SK-N-SH (cell line): ENCODE measurements at regions not wholly inside any gene's neighbourhood (a gene's known extent, or its start where the extent isn't known, plus 50 kb on each side); places are given as distances from the start of the nearest gene placed in this dataset.

Experiments used
- CTCF ChIA-PET: fragments of 300-600, 350-600 bp; formaldehyde crosslinking; extraction: SDS; loops from one replicate; lab custom pipeline; 2021; lab: Yijun Ruan, JAX
- POLR2A ChIA-PET: fragments of 350-600 bp; sonication (Branson Sonifier 250); formaldehyde crosslinking; extraction: SDS; loops from one replicate; lab custom pipeline; 2020; ENCODE audit warnings: antibody characterized with exemption, inconsistent platforms; lab: Yijun Ruan, JAX
- DNase-seq: peaks from one replicate; pipeline ENCODE4 v3.0.0; 2012
- H2AFZ ChIP-seq: fragments of 200-600 bp; sonication (generic); 2 replicates; pipeline ENCODE4 v1.8.1; 2016; ENCODE audit warnings: antibody characterized with exemption, mild to moderate bottlenecking, low read depth
- H3F3A ChIP-seq: fragments of 200-600 bp; sonication (generic); replicated peaks from 2 replicates; pipeline ENCODE3; 2016; ENCODE audit warnings: antibody characterized with exemption, mild to moderate bottlenecking; ENCODE audit not compliant: insufficient read depth
- H3K27ac ChIP-seq, 2 experiments: fragments of 200-500 bp in 1 of 2; fragments of 200-600 bp in 1 of 2; sonication (Bioruptor generic) in 1 of 2; sonication (generic), shearing (Covaris generic) in 1 of 2; 2 replicates each; pipeline versions ENCODE4 v1.5.1 to v1.6.1; 2014 to 2016; ENCODE audit warnings: low read depth in 2 of 2, inconsistent platforms in 1 of 2, low read length in 1 of 2, mild to moderate bottlenecking in 1 of 2, mixed read lengths in 1 of 2
- H3K27me3 ChIP-seq: fragments of 200-600 bp; sonication (generic), shearing (Covaris generic); 2 replicates; pipeline ENCODE4 v1.6.1; 2016; ENCODE audit warnings: mixed run types; ENCODE audit not compliant: insufficient read depth
- H3K36me3 ChIP-seq, 2 experiments: fragments of 200-500 bp in 1 of 2; fragments of 200-600 bp in 1 of 2; sonication (Bioruptor generic) in 1 of 2; sonication (generic) in 1 of 2; replicated peaks in 1 of 2; 2 replicates each; pipeline versions ENCODE3 to v1.5.1; 2014 to 2016; ENCODE audit warnings: low read length in 1 of 2, mild to moderate bottlenecking in 1 of 2; ENCODE audit not compliant: insufficient read depth in 2 of 2, control insufficient read depth in 1 of 2
- H3K4me1 ChIP-seq, 2 experiments: fragments of 200-500 bp in 1 of 2; fragments of 200-600 bp in 1 of 2; sonication (Bioruptor generic) in 1 of 2; sonication (generic), shearing (Covaris generic) in 1 of 2; 2 replicates each; pipeline versions ENCODE4 v1.5.1 to v1.6.1; 2014 to 2016; ENCODE audit warnings: low read depth in 1 of 2, low read length in 1 of 2, mixed run types in 1 of 2; ENCODE audit not compliant: insufficient read depth in 2 of 2, control insufficient read depth in 1 of 2
- H3K4me2 ChIP-seq: fragments of 200-600 bp; sonication (generic), shearing (Covaris generic); 2 replicates; pipeline ENCODE4 v1.6.1; 2017; ENCODE audit warnings: mixed run types
- H3K4me3 ChIP-seq, 2 experiments: fragments of 200-500 bp in 1 of 2; fragments of 200-600 bp in 1 of 2; sonication (Bioruptor generic) in 1 of 2; sonication (generic), shearing (Covaris generic) in 1 of 2; 2 replicates each; pipeline versions ENCODE4 v1.5.1 to v1.8.1; 2014 to 2016; ENCODE audit warnings: low read depth in 2 of 2, inconsistent platforms in 1 of 2, low read length in 1 of 2, mild to moderate bottlenecking in 1 of 2, mixed read lengths in 1 of 2, moderate library complexity in 1 of 2
- H3K79me2 ChIP-seq: fragments of 200-600 bp; sonication (generic); 2 replicates; pipeline ENCODE4 v1.8.1; 2017; ENCODE audit warnings: mild to moderate bottlenecking; ENCODE audit not compliant: insufficient read depth
- H3K9ac ChIP-seq: fragments of 200-600 bp; sonication (generic); 2 replicates; pipeline ENCODE4 v1.6.1; 2017; ENCODE audit warnings: mixed run types
- H3K9me2 ChIP-seq: fragments of 200-600 bp; sonication (generic); 2 replicates; pipeline ENCODE4 v1.6.1; 2017; ENCODE audit warnings: mixed run types
- H3K9me3 ChIP-seq: fragments of 200-600 bp; sonication (generic); 2 replicates; pipeline ENCODE4 v1.6.1; 2017; ENCODE audit warnings: mixed run types, mild to moderate bottlenecking, moderate library complexity
- H4K20me1 ChIP-seq: fragments of 200-600 bp; sonication (generic); 2 replicates; pipeline ENCODE4 v1.6.1; 2017; ENCODE audit warnings: mild to moderate bottlenecking, mixed run types; ENCODE audit not compliant: insufficient read depth
- ELF1 ChIP-seq: IDR thresholded peaks from 2 replicates; pipeline ENCODE4 v1.4.0; 2012
- EP300 ChIP-seq, 2 experiments: IDR thresholded peaks; 2 replicates each; pipeline versions ENCODE4 v1.4.0 to v1.6.1; 2012; ENCODE audit warnings: borderline replicate concordance in 1 of 2, low read depth in 1 of 2, low read length in 1 of 2
- FOSL2 ChIP-seq: IDR thresholded peaks from 2 replicates; pipeline ENCODE4 v1.4.0; 2012; ENCODE audit warnings: low read depth, mild to moderate bottlenecking, moderate library complexity, borderline replicate concordance
- FOXJ3 ChIP-seq: sonication (generic); formaldehyde crosslinking; IDR thresholded peaks from 2 replicates; pipeline ENCODE4 v1.5.1; 2020; ENCODE audit warnings: mild to moderate bottlenecking, missing genetic modification reagents
- GABPA ChIP-seq: IDR thresholded peaks from 2 replicates; pipeline ENCODE4 v1.4.0; 2012; ENCODE audit warnings: low read depth, mild to moderate bottlenecking
- GATA2 ChIP-seq: sonication (generic); formaldehyde crosslinking; IDR thresholded peaks from 2 replicates; pipeline ENCODE4 v1.5.0; 2020; ENCODE audit warnings: mild to moderate bottlenecking, missing genetic modification reagents
- JUND ChIP-seq: IDR thresholded peaks from 2 replicates; pipeline ENCODE4 v1.4.0; 2012
- MEF2A ChIP-seq: IDR thresholded peaks from 2 replicates; pipeline ENCODE4 v1.4.0; 2012; ENCODE audit warnings: low read depth, borderline replicate concordance
- MXI1 ChIP-seq: IDR thresholded peaks from 2 replicates; pipeline ENCODE4 v1.6.1; 2012; ENCODE audit warnings: mild to moderate bottlenecking, low read depth, low read length, improper control_type of control experiment
- NFIC ChIP-seq: IDR thresholded peaks from 2 replicates; pipeline ENCODE4 v1.4.0; 2012; ENCODE audit warnings: borderline replicate concordance
- NRF1 ChIP-seq: IDR thresholded peaks from 2 replicates; pipeline ENCODE4 v1.6.1; 2012; ENCODE audit warnings: low read depth, mild to moderate bottlenecking, low read length
- POLR2AphosphoS5 ChIP-seq: IDR thresholded peaks from 2 replicates; pipeline ENCODE4 v1.6.1; 2012; ENCODE audit warnings: low read depth, low read length
- RCOR1 ChIP-seq: fragments of 150-350 bp; IDR thresholded peaks from 2 replicates; pipeline ENCODE4 v1.6.1; 2017; ENCODE audit warnings: antibody characterized with exemption, low read length
- SIN3A ChIP-seq: IDR thresholded peaks from 2 replicates; pipeline ENCODE4 v1.6.1; 2012; ENCODE audit warnings: low read depth, mild to moderate bottlenecking, low read length, moderate library complexity, borderline replicate concordance
- SMC3 ChIP-seq: IDR thresholded peaks from 2 replicates; pipeline ENCODE4 v1.6.1; 2012; ENCODE audit warnings: low read depth, low read length, improper control_type of control experiment
- TAF1 ChIP-seq: IDR thresholded peaks from 2 replicates; pipeline ENCODE4 v1.6.1; 2012; ENCODE audit warnings: low read depth, mild to moderate bottlenecking, low read length, moderate library complexity, borderline replicate concordance
- TEAD4 ChIP-seq: IDR thresholded peaks from 2 replicates; pipeline ENCODE4 v1.4.0; 2012; ENCODE audit warnings: mild to moderate bottlenecking, borderline replicate concordance; ENCODE audit not compliant: insufficient read depth
- YY1 ChIP-seq: IDR thresholded peaks from 2 replicates; pipeline ENCODE4 v1.4.0; 2012; ENCODE audit warnings: low read depth, mild to moderate bottlenecking
- WGBS: methylation state at CpG from one replicate; pipeline ENCODE4 v1.1.6; 2017; ENCODE audit warnings: low lambda C conversion rate; 5-methylcytosine and 5-hydroxymethylcytosine counted together
- TF ChIP-seq, protein P1 (sequence below): fragments of 150-350 bp; IDR thresholded peaks from 2 replicates; pipeline ENCODE4 v1.6.1; 2017; ENCODE audit warnings: antibody characterized with exemption, low read length, low read depth, borderline replicate concordance
- TF ChIP-seq, protein P2 (sequence below): fragments of 200-600 bp; sonication (generic); IDR thresholded peaks from 2 replicates; pipeline ENCODE4 v1.6.1; 2017; ENCODE audit warnings: antibody characterized with exemption, mild to moderate bottlenecking, moderate library complexity

- POLR2A ChIA-PET = no interaction called here
- CTCF ChIA-PET = interaction anchor here (0.7 to 1.4 kb wide), 2 partner anchors 17 to 26 kb away, joined by 3 read pairs; no protein-coding TSS in a partner anchor
- Histone ChIP-seq H3K9me3 (no peaks in the 10 kb centered on the region), H3K9ac (no peak overlapping the region), H3K27me3 (no peaks in the 10 kb centered on the region), H3K9me2 (no peaks in the 10 kb centered on the region), H3K4me2 (no peak overlapping the region), H4K20me1 (no peaks in the 10 kb centered on the region), H3K4me1 (no peaks in the 10 kb centered on the region), H3K4me3 (no peak overlapping the region), H2AFZ (no peak overlapping the region), H3K36me3 (no peaks in the 10 kb centered on the region), H3K27ac (no peak overlapping the region), H3F3A (no peaks in the 10 kb centered on the region), H3K79me2 (no peaks in the 10 kb centered on the region)
- WGBS = no CpG with 5 or more reads among the region's 1 CpG
- DNase-seq = no peak
- TF ChIP-seq, protein P1, sequence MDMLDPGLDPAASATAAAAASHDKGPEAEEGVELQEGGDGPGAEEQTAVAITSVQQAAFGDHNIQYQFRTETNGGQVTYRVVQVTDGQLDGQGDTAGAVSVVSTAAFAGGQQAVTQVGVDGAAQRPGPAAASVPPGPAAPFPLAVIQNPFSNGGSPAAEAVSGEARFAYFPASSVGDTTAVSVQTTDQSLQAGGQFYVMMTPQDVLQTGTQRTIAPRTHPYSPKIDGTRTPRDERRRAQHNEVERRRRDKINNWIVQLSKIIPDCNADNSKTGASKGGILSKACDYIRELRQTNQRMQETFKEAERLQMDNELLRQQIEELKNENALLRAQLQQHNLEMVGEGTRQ = no peak
- TF ChIP-seq NFIC (no peak), SIN3A (no peak), RCOR1 (no peak), POLR2AphosphoS5 (no peak), FOSL2 (no peak), GABPA (no peak), MEF2A (no peak), TAF1 (no peak), TEAD4 (no peak), FOXJ3 (CRISPR knock-in tag) (no peak), MXI1 (no peak), YY1 (no peak), JUND (no peak), GATA2 (CRISPR knock-in tag) (no peak), NRF1 (no peak), ELF1 (no peak), EP300 (IDR thresholded peaks at IDR 0.05; ENCODE audit: borderline replicate concordance in 1 of 2, low read depth in 1 of 2, low read length in 1 of 2) (no peak), SMC3 (no peak)
- TF ChIP-seq, protein P2, sequence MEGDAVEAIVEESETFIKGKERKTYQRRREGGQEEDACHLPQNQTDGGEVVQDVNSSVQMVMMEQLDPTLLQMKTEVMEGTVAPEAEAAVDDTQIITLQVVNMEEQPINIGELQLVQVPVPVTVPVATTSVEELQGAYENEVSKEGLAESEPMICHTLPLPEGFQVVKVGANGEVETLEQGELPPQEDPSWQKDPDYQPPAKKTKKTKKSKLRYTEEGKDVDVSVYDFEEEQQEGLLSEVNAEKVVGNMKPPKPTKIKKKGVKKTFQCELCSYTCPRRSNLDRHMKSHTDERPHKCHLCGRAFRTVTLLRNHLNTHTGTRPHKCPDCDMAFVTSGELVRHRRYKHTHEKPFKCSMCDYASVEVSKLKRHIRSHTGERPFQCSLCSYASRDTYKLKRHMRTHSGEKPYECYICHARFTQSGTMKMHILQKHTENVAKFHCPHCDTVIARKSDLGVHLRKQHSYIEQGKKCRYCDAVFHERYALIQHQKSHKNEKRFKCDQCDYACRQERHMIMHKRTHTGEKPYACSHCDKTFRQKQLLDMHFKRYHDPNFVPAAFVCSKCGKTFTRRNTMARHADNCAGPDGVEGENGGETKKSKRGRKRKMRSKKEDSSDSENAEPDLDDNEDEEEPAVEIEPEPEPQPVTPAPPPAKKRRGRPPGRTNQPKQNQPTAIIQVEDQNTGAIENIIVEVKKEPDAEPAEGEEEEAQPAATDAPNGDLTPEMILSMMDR = no peak
Measured at GRCh38 chr4:141972950-141973349, 336.6 kb downstream of the IL15 start.
